ENCODE measurements at regions not wholly inside any gene's neighbourhood (a gene's known extent, or its start where the extent isn't known, plus 50 kb on each side); places are given as distances from the start of the nearest gene placed in this dataset.
A peak's percentile ranks its signal among the peaks of the same experiment; 100 is the strongest.

GRCh38 chr11:70490723-70491558, 92.6 kb downstream of the CTTN start:
- DNase-seq = peak; percentile 4
- Histone ChIP-seq H3K9me3 (peaks cover 5% of the 10 kb centered on the region), H3K27me3 (no peaks in the 10 kb centered on the region), H3K4me3 (ENCODE audit: low read depth, low read length) (no peak overlapping the region), H3K4me1 (no peaks in the 10 kb centered on the region), H3K36me3 (no peaks in the 10 kb centered on the region)
- no peak for TF ChIP-seq CTCF (IDR thresholded peaks at IDR 0.05; ENCODE audit: low read depth, low read length)

- H3K36me3 ChIP-seq = no peaks in the 10 kb centered on the region
- H3K4me1 ChIP-seq = no peaks in the 10 kb centered on the region
- DNase-seq = peak; percentile 4
- H3K9me3 ChIP-seq = peaks cover 5% of the 10 kb centered on the region
- no peak for TF ChIP-seq CTCF (IDR thresholded peaks at IDR 0.05; ENCODE audit: low read depth, low read length)
- no peak overlapping the region for H3K4me3 ChIP-seq (ENCODE audit: low read depth, low read length)
- no peaks in the 10 kb centered on the region for H3K27me3 ChIP-seq
Observed at GRCh38 chr11:70491696-70492472, 93.6 kb downstream of the CTTN start.

GRCh38 chr11:70493089-70493474, 94.8 kb downstream of the CTTN start:
- no peaks in the 10 kb centered on the region for H3K27me3 ChIP-seq
- TF ChIP-seq CTCF (IDR thresholded peaks at IDR 0.05; ENCODE audit: low read depth, low read length) = no peak
- H3K9me3 ChIP-seq = peaks cover 5% of the 10 kb centered on the region
- no peaks in the 10 kb centered on the region for H3K36me3 ChIP-seq
- no peak overlapping the region for H3K4me3 ChIP-seq (ENCODE audit: low read depth, low read length)
- no peaks in the 10 kb centered on the region for H3K4me1 ChIP-seq
- DNase-seq = no peak

DNA sequence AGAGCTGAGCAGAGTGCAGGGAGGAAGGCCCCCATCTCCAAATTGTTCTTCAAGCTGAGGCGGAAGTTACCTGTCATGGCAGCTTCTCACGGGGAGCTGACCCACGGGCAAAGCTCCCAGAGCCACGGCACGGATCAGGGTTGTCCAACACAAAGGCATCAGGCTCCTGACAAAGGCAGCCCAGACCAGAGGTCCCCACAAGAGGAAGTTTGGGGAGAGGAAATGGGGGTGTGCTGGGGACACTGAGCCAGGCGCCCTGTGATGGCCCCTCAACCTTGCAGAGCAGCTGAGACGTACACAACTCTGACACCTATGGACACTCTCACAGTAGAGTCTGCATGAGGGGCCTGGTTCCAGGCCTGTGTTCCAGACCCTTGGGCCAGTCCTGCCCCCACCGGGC, 95.6 kb downstream of the CTTN start:
- TF ChIP-seq CTCF (IDR thresholded peaks at IDR 0.05; ENCODE audit: low read depth, low read length) = no peak
- peaks cover 5% of the 10 kb centered on the region for H3K9me3 ChIP-seq
- no peaks in the 10 kb centered on the region for H3K36me3 ChIP-seq
- no peaks in the 10 kb centered on the region for H3K27me3 ChIP-seq
- no peak for DNase-seq
- H3K4me3 ChIP-seq (ENCODE audit: low read depth, low read length) = no peak overlapping the region
- no peaks in the 10 kb centered on the region for H3K4me1 ChIP-seq

DNA sequence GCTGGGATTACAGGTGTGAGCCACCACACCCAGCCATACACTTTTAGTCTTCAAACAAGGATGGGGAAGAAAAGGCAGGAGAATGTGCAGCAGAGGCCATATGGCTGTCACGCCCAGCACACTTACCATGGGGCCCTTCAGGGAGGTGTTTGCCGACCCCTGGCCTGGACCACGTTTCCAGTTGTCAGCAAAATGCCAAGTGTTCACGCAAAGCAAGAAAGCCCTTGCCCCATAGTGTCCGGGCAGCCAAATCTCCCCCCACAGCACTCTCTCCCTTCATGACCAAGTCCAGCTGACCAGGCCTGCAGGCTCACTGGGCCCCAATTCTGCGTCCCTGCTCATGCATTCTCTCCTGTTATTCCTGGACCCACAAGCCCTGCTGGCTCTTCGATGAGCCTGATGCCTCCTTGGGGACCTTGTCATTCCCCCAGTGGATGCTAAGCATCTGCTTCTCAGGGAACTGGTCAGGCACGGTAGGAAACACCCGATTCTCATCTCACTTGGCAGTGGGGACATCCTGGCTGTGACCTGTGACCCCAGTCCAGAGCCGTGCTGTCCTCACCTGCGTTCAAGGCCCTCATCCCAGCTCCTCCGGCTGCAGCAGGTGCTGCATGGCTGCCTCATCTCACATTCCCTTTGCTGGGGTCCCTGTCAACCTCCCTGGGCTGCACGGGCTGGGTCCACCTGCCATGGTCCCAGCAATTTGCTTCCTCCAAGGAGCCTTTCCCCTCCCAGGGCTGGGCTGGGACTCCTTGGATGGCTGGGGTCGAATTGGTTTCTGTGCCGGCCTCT, 96.4 kb downstream of the CTTN start:
- Histone ChIP-seq H3K27me3 (no peaks in the 10 kb centered on the region), H3K36me3 (no peaks in the 10 kb centered on the region), H3K4me3 (ENCODE audit: low read depth, low read length) (no peak overlapping the region), H3K9me3 (peaks cover 5% of the 10 kb centered on the region), H3K4me1 (no peaks in the 10 kb centered on the region)
- peak; percentile 3 for DNase-seq
- no peak for TF ChIP-seq CTCF (IDR thresholded peaks at IDR 0.05; ENCODE audit: low read depth, low read length)

Measured in BE2C (cell line).